K562 (cell line): ENCODE measurements at regions not wholly inside any gene's neighbourhood (a gene's known extent, or its start where the extent isn't known, plus 50 kb on each side); places are given as distances from the start of the nearest gene placed in this dataset.

ENCODE experiments used
- CHD2 ChIP-seq: IDR thresholded peaks from 2 replicates; pipeline ENCODE4 v1.6.1; 2011; ENCODE audit warnings: low read depth, low read length
- ETV6 ChIP-seq, 3 experiments: fragments of 150-350 bp in 1 of 3; sonication (generic) in 1 of 3; formaldehyde crosslinking in 1 of 3; IDR thresholded peaks; 2 replicates each; pipeline versions ENCODE4 v1.6.1 to v1.8.0; 2014 to 2022; ENCODE audit warnings: borderline replicate concordance in 2 of 3, low read depth in 2 of 3, antibody characterized with exemption in 1 of 3, low read length in 1 of 3, mild to moderate bottlenecking in 1 of 3, missing genetic modification reagents in 1 of 3

- no peak for TF ChIP-seq CHD2
- TF ChIP-seq ETV6 (IDR thresholded peaks at IDR 0.05; ENCODE audit: borderline replicate concordance in 1 of 2, low read depth in 2 of 2, low read length in 1 of 2): no peak
- no peak for TF ChIP-seq ETV6 (CRISPR knock-in tag; IDR thresholded peaks at IDR 0.05; ENCODE audit: borderline replicate concordance)
These were observed 220.8 kb upstream of the ZNF507 start for GRCh38 chr19:32124585-32124984.
